ENCODE measurements at regions not wholly inside any gene's neighbourhood (a gene's known extent, or its start where the extent isn't known, plus 50 kb on each side); places are given as distances from the start of the nearest gene placed in this dataset.

DNA sequence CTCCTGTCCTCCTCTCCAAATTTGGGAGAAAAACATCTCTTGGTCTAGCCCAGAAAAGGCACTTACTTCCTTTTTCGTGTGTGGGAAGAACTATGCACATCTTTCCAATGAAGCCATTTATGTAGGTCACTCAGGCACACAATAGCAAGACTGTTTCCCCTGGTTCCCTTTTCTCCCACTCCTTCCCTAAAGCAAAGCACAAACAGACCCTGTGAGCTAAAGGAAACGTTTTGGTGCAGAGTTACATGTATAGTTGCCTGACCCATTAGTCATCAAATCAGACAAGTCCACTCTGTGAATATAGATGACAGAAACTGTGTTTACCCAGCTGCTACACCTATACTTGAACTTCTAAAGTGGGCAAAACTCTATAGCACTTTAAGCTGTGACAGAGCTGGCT lies 474.6 kb downstream of the COL12A1 start:
- no peaks in the 10 kb centered on the region for H3K4me1 ChIP-seq
- intact Hi-C loops (cut with DNase I; ENCODE audit: low total_unique reads), result no loop called here
- TF ChIP-seq EP300 (IDR thresholded peaks at IDR 0.05) (no peak), POLR2A (IDR thresholded peaks at IDR 0.05) (no peak), POLR2AphosphoS5 (IDR thresholded peaks at IDR 0.05) (no peak)
- TF ChIP-seq, protein P1, sequence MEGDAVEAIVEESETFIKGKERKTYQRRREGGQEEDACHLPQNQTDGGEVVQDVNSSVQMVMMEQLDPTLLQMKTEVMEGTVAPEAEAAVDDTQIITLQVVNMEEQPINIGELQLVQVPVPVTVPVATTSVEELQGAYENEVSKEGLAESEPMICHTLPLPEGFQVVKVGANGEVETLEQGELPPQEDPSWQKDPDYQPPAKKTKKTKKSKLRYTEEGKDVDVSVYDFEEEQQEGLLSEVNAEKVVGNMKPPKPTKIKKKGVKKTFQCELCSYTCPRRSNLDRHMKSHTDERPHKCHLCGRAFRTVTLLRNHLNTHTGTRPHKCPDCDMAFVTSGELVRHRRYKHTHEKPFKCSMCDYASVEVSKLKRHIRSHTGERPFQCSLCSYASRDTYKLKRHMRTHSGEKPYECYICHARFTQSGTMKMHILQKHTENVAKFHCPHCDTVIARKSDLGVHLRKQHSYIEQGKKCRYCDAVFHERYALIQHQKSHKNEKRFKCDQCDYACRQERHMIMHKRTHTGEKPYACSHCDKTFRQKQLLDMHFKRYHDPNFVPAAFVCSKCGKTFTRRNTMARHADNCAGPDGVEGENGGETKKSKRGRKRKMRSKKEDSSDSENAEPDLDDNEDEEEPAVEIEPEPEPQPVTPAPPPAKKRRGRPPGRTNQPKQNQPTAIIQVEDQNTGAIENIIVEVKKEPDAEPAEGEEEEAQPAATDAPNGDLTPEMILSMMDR (IDR thresholded peaks at IDR 0.05), result no peak
- no peak overlapping the region for H3K4me3 ChIP-seq
- no peak overlapping the region for H3K27ac ChIP-seq
- peak in 1 of 2 donors; percentile 35 for DNase-seq
- H3K36me3 ChIP-seq, result no peaks in the 10 kb centered on the region
- H3K27me3 ChIP-seq, result no peaks in the 10 kb centered on the region
- 24 to 41% (median 35%) methylated on average over 2 of the region's 2 CpGs for WGBS, 5 donors
- H3K9me3 ChIP-seq, result no peaks in the 10 kb centered on the region

DNA sequence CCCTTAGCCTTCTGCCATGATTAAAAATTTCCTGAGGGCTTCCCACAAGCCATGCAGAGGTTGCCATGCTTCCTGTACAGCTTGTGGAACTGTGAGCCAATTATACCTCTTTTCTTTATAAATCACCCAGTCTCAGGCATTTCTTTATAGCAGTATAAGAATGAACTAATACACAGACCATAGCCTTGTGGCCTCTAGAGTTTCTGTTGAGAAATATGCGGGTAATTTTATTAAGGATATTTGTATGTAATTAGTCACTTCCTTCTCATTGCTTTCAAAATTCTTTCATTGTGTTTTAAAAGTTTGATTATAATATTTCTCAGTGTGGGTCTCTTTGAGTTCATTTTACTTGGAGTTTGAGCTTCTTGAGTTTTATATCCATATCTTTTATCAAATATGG lies 484.9 kb downstream of the COL12A1 start:
- DNase-seq, result no peak
- Histone ChIP-seq H3K4me1 (no peaks in the 10 kb centered on the region), H3K36me3 (no peaks in the 10 kb centered on the region), H3K27me3 (no peaks in the 10 kb centered on the region), H3K27ac (no peak overlapping the region), H3K4me3 (no peak overlapping the region), H3K9me3 (peaks cover 0 to 5% (median 2%) of the 10 kb centered on the region in 4 donors)
- intact Hi-C loops (cut with DNase I; ENCODE audit: low total_unique reads), result no loop called here
- TF ChIP-seq, protein P1 (IDR thresholded peaks at IDR 0.05), result no peak
- TF ChIP-seq POLR2AphosphoS5 (IDR thresholded peaks at IDR 0.05) (no peak), POLR2A (IDR thresholded peaks at IDR 0.05) (no peak), EP300 (IDR thresholded peaks at IDR 0.05) (no peak)
- 83 to 99% (median 95%) methylated on average over 1 of the region's 1 CpG for WGBS, 5 donors

DNA sequence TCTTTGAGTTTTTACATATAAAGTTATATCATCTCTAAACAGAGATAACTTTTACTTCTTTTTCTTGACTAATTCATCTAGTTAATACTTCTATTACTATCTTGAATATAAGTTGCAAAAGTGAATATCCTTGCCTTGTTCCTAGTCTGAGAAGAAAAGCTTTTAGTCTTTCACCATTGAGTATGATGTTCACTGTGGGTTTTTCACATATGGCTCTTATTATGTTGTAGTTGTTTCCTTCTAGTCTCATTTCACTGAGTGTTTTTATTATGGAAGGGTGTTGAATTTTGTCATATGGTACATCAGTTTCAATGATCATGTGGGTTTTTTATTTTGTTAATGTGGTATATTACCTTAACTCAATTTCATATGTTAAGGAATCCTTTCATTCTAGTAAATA lies 488.3 kb downstream of the COL12A1 start:
- Histone ChIP-seq H3K27me3 (no peaks in the 10 kb centered on the region), H3K36me3 (no peaks in the 10 kb centered on the region), H3K4me3 (no peak overlapping the region), H3K27ac (no peak overlapping the region), H3K9me3 (peaks cover 0 to 5% (median 2%) of the 10 kb centered on the region in 4 donors), H3K4me1 (no peaks in the 10 kb centered on the region)
- intact Hi-C loops (cut with DNase I; ENCODE audit: low total_unique reads), result no loop called here
- TF ChIP-seq, protein P1 (IDR thresholded peaks at IDR 0.05), result no peak
- no peak for TF ChIP-seq POLR2AphosphoS5 (IDR thresholded peaks at IDR 0.05)
- TF ChIP-seq POLR2A (IDR thresholded peaks at IDR 0.05), result no peak
- TF ChIP-seq EP300 (IDR thresholded peaks at IDR 0.05), result no peak
- no peak for DNase-seq

DNA sequence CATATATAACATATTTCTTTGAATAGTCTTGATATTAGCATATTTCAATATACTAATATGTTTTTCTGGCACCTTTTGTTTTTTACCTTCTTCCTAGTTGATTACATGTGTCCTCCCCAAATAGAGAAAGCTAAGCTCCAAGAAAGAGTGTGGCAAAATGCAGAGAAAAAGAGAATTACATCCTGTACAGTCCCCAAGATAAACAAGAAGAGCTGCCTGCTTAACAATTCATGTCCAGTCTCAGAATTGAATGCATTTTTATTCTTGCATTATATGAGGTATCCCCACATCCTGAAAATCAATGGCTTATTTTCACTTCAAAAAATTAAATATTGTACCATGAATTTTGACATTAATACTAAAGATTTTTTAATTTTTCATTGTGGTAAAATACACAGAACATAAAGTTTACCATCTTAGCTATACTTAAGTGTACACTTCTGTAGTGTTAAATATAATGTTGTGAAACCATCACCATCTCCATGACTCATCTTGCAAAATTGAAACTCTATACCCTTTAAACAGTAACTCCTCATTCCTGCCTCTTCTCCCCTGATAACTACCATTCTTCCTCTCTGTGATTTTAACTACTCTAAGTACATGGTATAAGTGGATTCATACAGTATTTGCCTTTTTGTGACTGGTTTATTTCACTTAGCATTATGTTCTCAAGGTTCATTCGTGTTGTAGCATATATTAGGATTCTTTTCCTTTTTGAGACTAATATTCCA lies 490.3 kb downstream of the COL12A1 start:
- DNase-seq, result no peak
- intact Hi-C loops (cut with DNase I; ENCODE audit: low total_unique reads), result no loop called here
- no peaks in the 10 kb centered on the region for H3K4me1 ChIP-seq
- H3K27me3 ChIP-seq, result no peaks in the 10 kb centered on the region
- H3K9me3 ChIP-seq, result peaks cover 0 to 5% (median 2%) of the 10 kb centered on the region in 4 donors
- no peaks in the 10 kb centered on the region for H3K36me3 ChIP-seq
- 49 to 81% (median 61%) methylated on average over 1 of the region's 1 CpG for WGBS, 5 donors
- no peak overlapping the region for H3K4me3 ChIP-seq
- no peak overlapping the region for H3K27ac ChIP-seq
- TF ChIP-seq POLR2AphosphoS5 (IDR thresholded peaks at IDR 0.05) (no peak), POLR2A (IDR thresholded peaks at IDR 0.05) (no peak), EP300 (IDR thresholded peaks at IDR 0.05) (no peak)
- TF ChIP-seq, protein P1 (IDR thresholded peaks at IDR 0.05), result no peak

Data from stomach (tissue), 8 donors.